NB4 (cell line): ENCODE measurements at regions not wholly inside any gene's neighbourhood (a gene's known extent, or its start where the extent isn't known, plus 50 kb on each side); places are given as distances from the start of the nearest gene placed in this dataset.
"Not testable (repeated sequence)": the region's sequence is repeated elsewhere in the genome, so short reads cannot be mapped to it uniquely, and the experiment has no call there.

Experiments used
- DNase-seq: peaks from one replicate; pipeline ENCODE4 v3.0.0; 2010; ENCODE audit warnings: low read depth
- H3K4me3 ChIP-seq: one replicate; pipeline ENCODE4 v1.5.1; 2011; ENCODE audit warnings: mild to moderate bottlenecking, low read depth, low read length, moderate library complexity
- MYC ChIP-seq: IDR thresholded peaks from 2 replicates; pipeline ENCODE4 v1.6.1; 2011; ENCODE audit warnings: low read depth, low read length
- POLR2A ChIP-seq: IDR thresholded peaks from 2 replicates; pipeline ENCODE4 v1.6.1; 2011; ENCODE audit warnings: mild to moderate bottlenecking; ENCODE audit not compliant: insufficient read length; ENCODE audit errors: extremely low read depth
- TF ChIP-seq, protein P1 (sequence below): IDR thresholded peaks from one replicate; pipeline ENCODE4 v1.5.1; 2012; ENCODE audit warnings: low read depth, low read length
- TF ChIP-seq, protein P2 (sequence below): IDR thresholded peaks from 2 replicates; pipeline ENCODE4 v1.6.1; 2011; ENCODE audit warnings: low read depth, low read length

DNA sequence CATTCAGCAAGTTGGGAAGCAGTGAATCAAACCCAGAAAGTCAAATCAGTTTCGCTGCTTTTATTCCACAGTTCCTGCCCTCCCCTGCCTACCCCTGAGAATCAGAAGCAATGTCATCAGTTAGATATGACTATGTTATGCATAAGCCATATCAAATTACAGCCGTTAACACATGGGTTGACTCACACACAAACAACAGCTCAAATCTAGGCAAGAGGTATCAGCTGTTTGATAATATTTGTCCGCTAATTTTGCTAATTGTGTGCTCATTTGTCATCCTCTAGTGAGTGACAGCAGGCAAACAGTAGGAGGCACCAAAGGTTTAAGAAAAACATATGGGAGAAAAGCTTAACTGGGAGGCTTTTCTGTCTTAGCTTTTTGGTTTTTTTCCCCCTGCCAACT is 327.4 kb upstream of the CCL2 start:
- TF ChIP-seq, protein P1, sequence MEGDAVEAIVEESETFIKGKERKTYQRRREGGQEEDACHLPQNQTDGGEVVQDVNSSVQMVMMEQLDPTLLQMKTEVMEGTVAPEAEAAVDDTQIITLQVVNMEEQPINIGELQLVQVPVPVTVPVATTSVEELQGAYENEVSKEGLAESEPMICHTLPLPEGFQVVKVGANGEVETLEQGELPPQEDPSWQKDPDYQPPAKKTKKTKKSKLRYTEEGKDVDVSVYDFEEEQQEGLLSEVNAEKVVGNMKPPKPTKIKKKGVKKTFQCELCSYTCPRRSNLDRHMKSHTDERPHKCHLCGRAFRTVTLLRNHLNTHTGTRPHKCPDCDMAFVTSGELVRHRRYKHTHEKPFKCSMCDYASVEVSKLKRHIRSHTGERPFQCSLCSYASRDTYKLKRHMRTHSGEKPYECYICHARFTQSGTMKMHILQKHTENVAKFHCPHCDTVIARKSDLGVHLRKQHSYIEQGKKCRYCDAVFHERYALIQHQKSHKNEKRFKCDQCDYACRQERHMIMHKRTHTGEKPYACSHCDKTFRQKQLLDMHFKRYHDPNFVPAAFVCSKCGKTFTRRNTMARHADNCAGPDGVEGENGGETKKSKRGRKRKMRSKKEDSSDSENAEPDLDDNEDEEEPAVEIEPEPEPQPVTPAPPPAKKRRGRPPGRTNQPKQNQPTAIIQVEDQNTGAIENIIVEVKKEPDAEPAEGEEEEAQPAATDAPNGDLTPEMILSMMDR, result no peak
- TF ChIP-seq MYC, result no peak
- TF ChIP-seq, protein P2, sequence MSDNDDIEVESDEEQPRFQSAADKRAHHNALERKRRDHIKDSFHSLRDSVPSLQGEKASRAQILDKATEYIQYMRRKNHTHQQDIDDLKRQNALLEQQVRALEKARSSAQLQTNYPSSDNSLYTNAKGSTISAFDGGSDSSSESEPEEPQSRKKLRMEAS, result no peak
- no peak for TF ChIP-seq POLR2A
- no peak overlapping the region for H3K4me3 ChIP-seq
- DNase-seq, result peak; percentile 7

DNA sequence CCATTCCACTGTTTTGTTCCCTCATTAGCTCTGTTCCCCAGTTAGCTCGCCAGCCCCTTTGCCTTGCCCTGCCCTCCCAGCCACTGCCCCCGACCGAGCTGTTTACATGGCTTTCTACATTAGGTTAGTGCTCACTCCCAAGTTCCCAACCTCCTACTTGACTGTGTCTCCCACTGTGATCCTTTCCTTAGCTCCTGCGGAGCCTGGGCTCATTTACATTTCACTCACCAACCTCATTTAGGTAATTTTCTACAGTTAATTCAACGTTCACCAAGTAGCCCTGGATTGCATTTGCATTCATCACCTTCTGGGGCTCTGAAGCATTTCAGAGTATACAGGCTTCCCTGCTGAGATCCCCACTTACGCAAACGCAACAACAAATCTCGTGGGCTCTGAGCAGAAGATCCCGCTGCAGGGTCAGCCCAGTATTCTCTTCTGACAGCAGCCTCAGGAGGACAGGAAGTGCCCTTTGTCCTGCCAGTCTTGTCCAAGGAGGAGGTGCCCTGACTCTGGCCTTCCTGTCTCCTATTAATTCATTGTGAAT is 325.8 kb upstream of the CCL2 start:
- no peak for DNase-seq
- H3K4me3 ChIP-seq, result no peak overlapping the region
- TF ChIP-seq MYC (no peak), POLR2A (no peak)
- TF ChIP-seq, protein P1, result no peak
- TF ChIP-seq, protein P2, result no peak

DNA sequence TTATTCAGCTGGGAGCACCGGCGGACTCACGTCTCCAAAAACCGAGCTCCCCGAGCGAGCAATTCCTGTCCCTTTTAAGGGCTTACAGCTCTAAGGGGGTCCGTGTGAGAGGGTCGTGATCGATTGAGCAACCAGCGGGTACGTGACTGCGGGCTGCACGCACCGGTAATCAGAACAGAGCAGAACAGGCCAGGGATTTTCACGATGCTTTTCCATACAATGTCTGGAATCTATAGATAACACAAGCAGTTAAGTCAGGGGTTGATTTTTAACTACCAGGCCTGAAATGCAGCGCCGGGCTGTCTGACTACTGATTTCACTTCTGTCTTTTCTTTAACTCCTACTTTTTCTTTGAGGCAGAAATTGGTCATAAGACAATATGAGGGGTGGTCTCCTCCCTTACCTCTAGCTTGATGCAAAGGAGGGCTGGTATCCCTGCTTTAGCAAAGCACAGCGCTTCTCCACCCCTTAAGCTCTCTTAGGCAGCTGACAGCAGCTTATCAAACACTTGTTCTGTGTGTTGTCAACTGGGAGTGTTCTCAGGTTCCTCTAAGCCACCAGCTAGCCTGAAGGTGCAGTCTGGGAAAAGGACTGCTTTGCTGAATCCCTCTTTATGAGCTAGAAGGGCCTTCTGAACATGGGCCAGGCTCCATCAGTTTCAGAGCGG is 323.8 kb upstream of the CCL2 start:
- not testable (repeated sequence) for DNase-seq

GRCh38 chr17:33932996-33933395 is 322.1 kb upstream of the CCL2 start:
- no peak for DNase-seq
- TF ChIP-seq MYC, result no peak
- TF ChIP-seq, protein P1, result no peak
- TF ChIP-seq, protein P2, result no peak
- no peak for TF ChIP-seq POLR2A
- H3K4me3 ChIP-seq, result no peak overlapping the region

More for the DNA sequence above, 323.8 kb upstream of the CCL2 start:
- H3K4me3 ChIP-seq, result not testable (repeated sequence)

DNA sequence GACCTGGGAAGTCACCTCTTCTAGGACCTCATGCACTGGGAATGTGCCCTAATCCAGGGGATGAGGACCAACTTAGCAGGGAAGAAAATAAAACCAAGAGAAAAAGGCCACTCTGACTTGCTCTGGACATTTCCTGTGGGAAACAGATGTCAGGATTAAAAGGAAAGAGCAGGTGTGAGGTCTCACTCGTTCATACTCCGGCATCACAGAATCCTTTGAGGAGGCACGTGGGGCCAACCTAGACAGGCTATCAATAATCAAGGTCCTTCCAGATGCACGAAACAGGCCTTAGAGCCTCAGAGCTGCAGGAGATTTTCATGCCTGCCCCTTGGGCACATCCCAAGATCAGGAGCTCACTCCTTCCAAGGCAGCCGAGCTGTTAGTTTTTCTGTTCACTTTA is 321.5 kb upstream of the CCL2 start:
- TF ChIP-seq MYC (no peak), POLR2A (no peak)
- TF ChIP-seq, protein P2, result no peak
- TF ChIP-seq, protein P1, result no peak
- no peak overlapping the region for H3K4me3 ChIP-seq
- DNase-seq, result no peak

DNA sequence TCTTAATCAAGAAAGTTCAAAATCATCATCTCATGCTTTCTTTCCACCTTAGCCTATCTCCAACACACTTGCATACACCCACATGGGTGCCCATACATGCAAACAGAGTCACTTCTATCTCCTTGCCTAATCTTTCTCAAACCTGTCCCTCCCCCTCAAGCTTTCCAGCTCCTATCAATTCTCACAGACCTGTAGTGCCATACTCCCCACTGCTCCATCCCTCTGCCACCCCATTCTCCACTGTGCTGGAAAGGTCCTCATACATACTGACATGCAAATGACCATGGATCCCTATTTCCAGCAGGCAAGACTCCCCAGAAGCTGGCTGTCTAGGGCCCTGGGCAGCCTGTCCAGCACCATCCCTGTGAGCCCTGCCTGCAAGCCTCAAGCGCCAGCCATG is 320.4 kb upstream of the CCL2 start:
- H3K4me3 ChIP-seq, result no peak overlapping the region
- TF ChIP-seq, protein P2, result no peak
- TF ChIP-seq, protein P1, result no peak
- DNase-seq, result no peak
